ENCODE measurements at regions not wholly inside any gene's neighbourhood (a gene's known extent, or its start where the extent isn't known, plus 50 kb on each side); places are given as distances from the start of the nearest gene placed in this dataset.

DNA sequence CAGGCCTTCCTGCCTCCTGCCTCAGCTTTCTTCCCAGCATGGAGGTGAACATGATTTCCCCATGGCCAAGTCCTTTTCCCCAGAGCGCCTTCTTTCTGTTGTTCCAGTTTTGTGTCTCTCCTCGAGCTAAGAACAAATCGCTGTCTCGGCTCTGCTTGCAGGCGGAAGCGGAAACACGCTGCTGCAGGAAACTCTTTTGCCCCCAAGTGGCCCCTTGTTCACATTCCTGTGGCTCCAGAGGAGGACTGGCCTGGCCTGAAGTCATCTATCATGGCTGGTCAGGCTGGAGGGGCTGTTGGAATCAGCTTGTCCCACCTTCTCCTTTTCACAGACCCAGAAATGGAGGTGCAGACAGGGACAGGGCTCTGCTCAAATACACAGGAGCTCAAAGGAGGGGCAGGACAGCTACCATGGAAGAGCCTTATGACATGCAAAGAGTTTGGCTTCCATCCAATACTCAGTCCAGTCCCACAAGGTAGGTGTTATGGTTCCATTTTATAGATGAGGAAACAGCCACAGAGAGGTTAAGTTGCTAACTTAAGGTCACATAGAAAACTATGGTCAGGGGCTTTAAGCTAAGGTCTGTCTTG lies 182.2 kb upstream of the SYT13 start:
- Mint-ChIP-seq H3K9me3 (no peaks in the 10 kb centered on the region), H3K4me3 (no peak overlapping the region), H3K36me3 (ENCODE audit: low read depth) (no peaks in the 10 kb centered on the region), H3K4me1 (peaks cover 11% of the 10 kb centered on the region), H3K27me3 (ENCODE audit: insufficient read depth, low read depth, poor library complexity) (no peaks in the 10 kb centered on the region), H3K27ac (no peak overlapping the region)
- H3K4me3 ChIP-seq, result no peak overlapping the region
- no peak overlapping the region for H3K27ac ChIP-seq (ENCODE audit: low read depth)
- peaks cover 2% of the 10 kb centered on the region; the same call in 1 of the 2 replicates for H3K4me1 ChIP-seq (ENCODE audit: insufficient read depth)
- H3K79me2 ChIP-seq (replicated peaks; ENCODE audit: insufficient read depth), result no peaks in the 10 kb centered on the region
- TF ChIP-seq POLR2AphosphoS5 (IDR thresholded peaks at IDR 0.05; ENCODE audit: low read depth) (no peak), EZH2 (IDR thresholded peaks at IDR 0.05; ENCODE audit: low read depth, unreplicated experiment) (no peak), CTCF (conservative IDR thresholded peaks at IDR 0.05; ENCODE audit: low read depth in 2 of 2) (0 out of 4 replicates have a peak, but pooled peaks of 1 of the 2 experiments have one; percentile 11)
- H3K9me2 ChIP-seq (ENCODE audit: insufficient read depth), result no peaks in the 10 kb centered on the region
- DNase-seq (ENCODE audit: low spot score) (peak; percentile 42), ATAC-seq (peak; percentile 56; the same call in 2 of the 3 replicates)
- no peaks in the 10 kb centered on the region for H3K36me3 ChIP-seq (ENCODE audit: insufficient read depth)
- H3F3A ChIP-seq (replicated peaks; ENCODE audit: low read depth), result no peaks in the 10 kb centered on the region
- H3K4me2 ChIP-seq, result no peak overlapping the region
- H2AFZ ChIP-seq, result peak overlapping the region; percentile 85
- no peaks in the 10 kb centered on the region for H4K20me1 ChIP-seq (replicated peaks; ENCODE audit: insufficient read depth)
- no peaks in the 10 kb centered on the region for H3K27me3 ChIP-seq (ENCODE audit: insufficient read depth)

DNA sequence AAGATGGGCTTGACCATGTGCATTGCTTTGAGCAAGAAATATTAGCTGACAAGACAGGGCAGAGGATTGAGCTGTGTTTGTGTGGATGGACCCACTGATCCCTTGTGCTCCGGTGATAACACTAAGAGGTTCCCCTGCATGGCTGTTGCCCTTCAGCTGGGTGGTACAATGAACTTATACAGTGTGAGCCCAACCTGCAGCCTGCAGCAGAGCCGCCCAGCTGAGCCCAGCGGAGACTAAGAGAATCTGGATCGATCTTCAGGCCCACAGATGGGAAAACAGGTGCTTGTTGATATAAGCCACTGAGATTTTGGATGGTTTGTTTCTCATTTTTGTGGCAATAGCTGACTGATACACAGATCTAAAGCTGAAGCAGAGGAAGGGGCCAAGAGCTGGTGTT lies 177.4 kb upstream of the SYT13 start:
- Mint-ChIP-seq H3K36me3 (ENCODE audit: low read depth) (no peaks in the 10 kb centered on the region), H3K9me3 (no peaks in the 10 kb centered on the region), H3K27ac (no peak overlapping the region), H3K27me3 (ENCODE audit: insufficient read depth, low read depth, poor library complexity) (peaks cover 3% of the 10 kb centered on the region), H3K4me1 (peaks cover 5% of the 10 kb centered on the region; the same call in 2 of the 3 replicates), H3K4me3 (no peak overlapping the region)
- H3K4me1 ChIP-seq (ENCODE audit: insufficient read depth), result no peaks in the 10 kb centered on the region
- ATAC-seq (no peak), DNase-seq (ENCODE audit: low spot score) (no peak)
- no peaks in the 10 kb centered on the region for H3F3A ChIP-seq (replicated peaks; ENCODE audit: low read depth)
- H3K27ac ChIP-seq (ENCODE audit: low read depth), result no peak overlapping the region
- H3K4me2 ChIP-seq, result no peak overlapping the region
- no peaks in the 10 kb centered on the region for H3K9me2 ChIP-seq (ENCODE audit: insufficient read depth)
- H2AFZ ChIP-seq, result no peak overlapping the region
- H3K79me2 ChIP-seq (replicated peaks; ENCODE audit: insufficient read depth), result no peaks in the 10 kb centered on the region
- no peaks in the 10 kb centered on the region for H3K27me3 ChIP-seq (ENCODE audit: insufficient read depth)
- H3K4me3 ChIP-seq, result no peak overlapping the region
- no peaks in the 10 kb centered on the region for H4K20me1 ChIP-seq (replicated peaks; ENCODE audit: insufficient read depth)
- H3K36me3 ChIP-seq (ENCODE audit: insufficient read depth), result no peaks in the 10 kb centered on the region
- TF ChIP-seq JUNB (IDR thresholded peaks at IDR 0.05; ENCODE audit: unreplicated experiment), result no peak
- no peak for TF ChIP-seq REST (IDR thresholded peaks at IDR 0.05; ENCODE audit: unreplicated experiment)
- TF ChIP-seq ZNF331 (CRISPR knock-in tag; IDR thresholded peaks at IDR 0.05; ENCODE audit: low read depth), result peak; percentile 66; the same call in 1 of the 2 replicates
- TF ChIP-seq, protein P1, sequence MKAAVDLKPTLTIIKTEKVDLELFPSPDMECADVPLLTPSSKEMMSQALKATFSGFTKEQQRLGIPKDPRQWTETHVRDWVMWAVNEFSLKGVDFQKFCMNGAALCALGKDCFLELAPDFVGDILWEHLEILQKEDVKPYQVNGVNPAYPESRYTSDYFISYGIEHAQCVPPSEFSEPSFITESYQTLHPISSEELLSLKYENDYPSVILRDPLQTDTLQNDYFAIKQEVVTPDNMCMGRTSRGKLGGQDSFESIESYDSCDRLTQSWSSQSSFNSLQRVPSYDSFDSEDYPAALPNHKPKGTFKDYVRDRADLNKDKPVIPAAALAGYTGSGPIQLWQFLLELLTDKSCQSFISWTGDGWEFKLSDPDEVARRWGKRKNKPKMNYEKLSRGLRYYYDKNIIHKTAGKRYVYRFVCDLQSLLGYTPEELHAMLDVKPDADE (IDR thresholded peaks at IDR 0.05), result no peak
- TF ChIP-seq STAT1 (IDR thresholded peaks at IDR 0.05; ENCODE audit: unreplicated experiment), result no peak
- no peak for TF ChIP-seq ZNF462 (CRISPR knock-in tag; IDR thresholded peaks at IDR 0.05)

Data from GM23338 (cell line).